Medulla oblongata (tissue), 1 donor: ENCODE measurements at regions not wholly inside any gene's neighbourhood (a gene's known extent, or its start where the extent isn't known, plus 50 kb on each side); places are given as distances from the start of the nearest gene placed in this dataset.

Experiments
- DNase-seq: peaks from one replicate; pipeline ENCODE4 v3.0.0-alpha.2; 2015; ENCODE audit errors: extremely low spot score

DNA sequence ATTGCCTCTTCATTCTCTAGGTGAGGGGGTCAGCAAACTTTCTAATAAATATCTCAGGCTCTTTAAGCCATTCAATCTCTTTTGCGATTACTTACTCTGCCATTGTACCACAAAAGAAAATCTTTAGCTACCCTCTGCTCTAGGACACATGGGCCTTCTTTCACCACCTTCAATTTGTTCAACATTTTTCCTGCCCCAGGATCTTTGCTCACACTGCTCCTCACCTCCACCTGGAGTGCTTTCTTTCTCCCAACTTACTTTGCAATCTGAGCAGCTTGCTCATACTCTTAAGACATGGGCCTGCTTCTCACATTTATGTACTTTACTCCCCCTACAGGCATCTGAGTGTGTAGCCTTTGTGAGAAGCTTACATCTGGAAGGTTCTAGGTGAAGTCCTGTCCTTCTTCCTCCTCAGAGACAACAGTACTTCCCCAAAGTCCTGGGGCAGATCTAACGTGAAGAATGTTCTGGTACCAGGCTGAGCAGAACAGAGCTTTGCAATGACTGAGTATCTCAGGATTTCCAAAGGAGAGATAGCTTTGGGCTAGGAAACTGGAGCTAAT, 55.0 kb upstream of the PRDM5 start:
- peak; percentile 29 for DNase-seq

DNA sequence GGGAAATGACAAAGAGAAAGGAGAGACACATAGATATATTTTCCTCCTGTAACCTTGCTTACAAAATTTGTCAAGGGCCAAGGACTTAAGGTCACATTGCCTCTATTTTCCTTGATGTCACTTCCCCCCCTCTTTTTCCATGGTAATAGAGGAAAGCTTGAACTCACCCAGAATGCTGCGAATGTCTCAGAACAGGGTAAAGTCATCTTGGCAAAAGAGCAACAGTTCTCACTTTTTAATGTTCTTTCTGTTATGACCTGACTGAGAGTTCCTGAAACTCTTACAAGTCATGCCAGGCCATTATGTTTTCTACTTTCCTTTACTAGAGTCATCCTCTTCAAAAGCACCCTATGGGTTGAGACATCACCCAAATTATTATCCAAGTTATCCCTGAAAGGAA, 50.7 kb upstream of the PRDM5 start:
- no peak for DNase-seq
